ENCODE measurements at regions not wholly inside any gene's neighbourhood (a gene's known extent, or its start where the extent isn't known, plus 50 kb on each side); places are given as distances from the start of the nearest gene placed in this dataset.
"Not testable (repeated sequence)": the region's sequence is repeated elsewhere in the genome, so short reads cannot be mapped to it uniquely, and the experiment has no call there.

- DNase-seq (ENCODE audit: low spot score) = no peak
- in situ Hi-C loops (cut with HindIII; ENCODE audit: low sequenced_read_pairs) = no loop called here
Measured at GRCh38 chr4:53707491-53707890, 116.2 kb upstream of the LNX1 start.

DNA sequence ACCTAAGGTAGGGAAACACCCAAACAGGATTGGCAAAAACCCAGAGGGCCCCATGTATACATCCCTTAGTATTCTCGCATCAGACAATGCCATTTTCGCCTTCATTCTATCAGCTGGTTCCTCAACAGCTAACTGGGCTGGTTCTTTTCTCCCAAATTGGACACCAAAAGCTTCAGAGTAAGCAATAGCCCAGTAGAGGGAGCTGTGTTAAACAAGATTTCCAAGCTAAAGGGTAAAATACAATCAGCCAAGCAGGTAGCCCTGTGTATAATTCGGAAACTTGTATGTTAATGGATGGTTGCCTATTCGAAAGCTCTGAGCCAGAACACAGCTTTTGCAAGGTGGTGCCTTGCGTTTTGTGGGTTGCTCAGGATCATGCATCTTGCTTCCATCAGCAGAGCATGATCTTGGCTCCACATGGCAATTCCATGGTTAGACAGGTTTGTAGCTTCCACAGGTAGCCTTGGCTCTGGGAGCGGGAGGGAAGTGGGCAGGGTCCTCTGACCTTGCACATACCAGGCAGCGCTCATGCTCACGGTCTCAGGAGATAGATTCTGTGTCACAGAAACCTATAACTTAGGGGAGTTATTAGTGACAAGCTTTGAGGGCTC is 115.2 kb upstream of the LNX1 start:
- DNase-seq (ENCODE audit: low spot score) = peak; percentile 19
- in situ Hi-C loops (cut with HindIII; ENCODE audit: low sequenced_read_pairs) = no loop called here

DNA sequence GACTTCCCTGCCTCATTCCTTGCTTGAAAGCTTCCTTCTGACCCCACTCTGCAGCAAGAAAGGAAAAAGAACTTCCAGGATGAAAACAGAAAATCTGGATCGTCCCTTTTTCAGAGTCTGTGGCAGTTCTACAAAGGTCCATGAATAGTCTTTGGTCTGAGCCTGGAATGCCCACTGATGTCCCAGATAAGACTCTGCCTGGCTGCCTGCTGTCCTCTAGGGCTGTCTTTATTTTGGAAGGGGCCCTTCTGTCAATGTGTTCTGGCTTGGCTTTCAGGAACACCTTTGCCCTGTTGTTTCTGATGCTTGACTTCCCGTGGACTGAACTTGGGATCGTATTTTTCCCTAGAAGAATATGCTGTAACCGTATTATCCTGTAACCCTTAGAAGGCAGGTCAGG is 114.7 kb upstream of the LNX1 start:
- in situ Hi-C loops (cut with HindIII; ENCODE audit: low sequenced_read_pairs) = no loop called here
- DNase-seq (ENCODE audit: low spot score) = no peak

- DNase-seq (ENCODE audit: low spot score) = no peak
- in situ Hi-C loops (cut with HindIII; ENCODE audit: low sequenced_read_pairs) = no loop called here
Measured at GRCh38 chr4:53705151-53705764, 114.0 kb upstream of the LNX1 start.

GRCh38 chr4:53704329-53704728 is 113.0 kb upstream of the LNX1 start:
- DNase-seq (ENCODE audit: low spot score) = no peak
- in situ Hi-C loops (cut with HindIII; ENCODE audit: low sequenced_read_pairs) = no loop called here

DNA sequence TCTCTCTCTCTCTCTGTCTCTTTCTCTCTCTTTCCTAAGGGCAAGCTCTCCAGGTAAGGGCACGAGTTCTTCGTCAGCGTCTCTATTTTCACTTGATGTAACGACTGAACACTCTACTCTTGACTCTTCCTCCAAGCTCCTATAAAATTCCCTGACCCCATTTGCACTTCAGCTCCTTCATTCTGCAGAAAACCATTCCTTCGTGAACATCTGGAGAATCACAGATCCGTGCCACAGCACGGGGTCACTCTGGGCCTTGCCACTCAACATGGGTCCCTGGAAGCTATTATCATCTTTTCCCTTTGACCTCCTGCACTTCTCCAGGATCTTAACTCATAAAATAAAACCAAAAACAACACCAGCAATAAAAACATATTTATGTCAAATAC is 112.0 kb upstream of the LNX1 start:
- DNase-seq (ENCODE audit: low spot score) = no peak
- in situ Hi-C loops (cut with HindIII; ENCODE audit: low sequenced_read_pairs) = no loop called here

DNA sequence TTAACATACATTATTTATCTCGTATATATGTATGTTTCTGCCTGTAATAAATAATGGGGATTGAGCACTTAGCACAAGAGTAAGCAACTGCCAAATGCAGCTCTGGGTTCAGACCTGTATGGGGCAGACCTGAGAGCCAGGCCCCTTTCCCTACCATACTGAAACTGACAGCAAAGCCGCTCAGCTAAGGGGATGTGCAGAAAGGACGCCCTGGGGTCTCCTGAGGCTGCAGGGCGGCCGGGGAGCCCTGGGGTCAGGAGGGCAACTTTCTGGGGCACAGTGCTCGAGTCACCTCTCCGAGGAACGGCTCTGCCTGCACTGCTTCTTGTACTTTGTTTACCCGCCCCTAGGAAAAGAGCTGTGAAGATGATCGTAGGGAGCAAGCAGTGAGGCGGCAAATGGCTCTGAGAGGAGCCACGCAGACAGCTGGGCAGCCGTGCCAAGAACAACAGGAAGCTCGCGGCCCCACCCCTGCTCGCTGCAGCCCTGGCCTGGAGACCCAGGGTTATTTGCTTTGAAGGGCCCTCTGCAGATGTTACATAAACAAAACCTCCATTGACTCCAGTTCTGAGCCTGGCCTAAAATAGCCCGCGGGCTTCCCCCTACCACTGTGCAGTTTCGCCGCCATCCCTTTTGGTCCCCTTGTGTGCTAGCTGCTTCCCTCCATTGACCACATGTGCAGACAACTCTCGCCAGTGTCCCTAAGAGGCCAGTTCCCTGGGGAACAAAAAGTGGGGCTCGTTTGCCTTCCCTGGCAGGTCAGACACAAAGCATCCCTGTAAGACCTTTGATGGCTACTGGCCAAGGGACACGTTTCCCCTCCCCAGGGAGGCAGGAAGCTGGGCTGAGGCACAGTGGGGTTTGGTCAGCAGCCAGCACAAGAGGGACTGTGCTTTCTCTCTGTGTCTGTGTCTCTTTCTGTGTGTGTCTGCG is 111.3 kb upstream of the LNX1 start:
- peak; percentile 24 for DNase-seq (ENCODE audit: low spot score)
- in situ Hi-C loops (cut with HindIII; ENCODE audit: low sequenced_read_pairs) = no loop called here

DNA sequence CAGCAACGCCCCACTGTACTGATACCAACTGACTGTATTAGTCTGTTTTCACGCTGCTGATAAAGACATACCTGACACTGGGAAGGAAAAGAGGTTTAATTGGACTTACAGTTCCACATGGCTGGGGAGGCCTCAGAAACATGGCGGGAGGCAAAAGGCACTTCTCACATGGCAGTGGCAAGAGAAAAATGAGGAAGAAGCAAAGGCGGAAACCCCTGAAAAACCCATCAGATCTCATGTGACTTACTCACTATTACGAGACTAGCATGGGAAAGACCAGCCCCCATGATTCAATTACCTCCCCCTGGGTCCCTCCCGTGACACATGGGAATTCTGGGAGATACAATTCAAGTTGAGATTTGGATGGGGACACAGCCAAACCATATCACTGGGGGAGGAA is 110.0 kb upstream of the LNX1 start:
- DNase-seq (ENCODE audit: low spot score); in situ Hi-C loops (cut with HindIII; ENCODE audit: low sequenced_read_pairs): not testable (repeated sequence)

GRCh38 chr4:53699310-53699709 is 108.0 kb upstream of the LNX1 start:
- in situ Hi-C loops (cut with HindIII; ENCODE audit: low sequenced_read_pairs) = not testable (repeated sequence)

DNA sequence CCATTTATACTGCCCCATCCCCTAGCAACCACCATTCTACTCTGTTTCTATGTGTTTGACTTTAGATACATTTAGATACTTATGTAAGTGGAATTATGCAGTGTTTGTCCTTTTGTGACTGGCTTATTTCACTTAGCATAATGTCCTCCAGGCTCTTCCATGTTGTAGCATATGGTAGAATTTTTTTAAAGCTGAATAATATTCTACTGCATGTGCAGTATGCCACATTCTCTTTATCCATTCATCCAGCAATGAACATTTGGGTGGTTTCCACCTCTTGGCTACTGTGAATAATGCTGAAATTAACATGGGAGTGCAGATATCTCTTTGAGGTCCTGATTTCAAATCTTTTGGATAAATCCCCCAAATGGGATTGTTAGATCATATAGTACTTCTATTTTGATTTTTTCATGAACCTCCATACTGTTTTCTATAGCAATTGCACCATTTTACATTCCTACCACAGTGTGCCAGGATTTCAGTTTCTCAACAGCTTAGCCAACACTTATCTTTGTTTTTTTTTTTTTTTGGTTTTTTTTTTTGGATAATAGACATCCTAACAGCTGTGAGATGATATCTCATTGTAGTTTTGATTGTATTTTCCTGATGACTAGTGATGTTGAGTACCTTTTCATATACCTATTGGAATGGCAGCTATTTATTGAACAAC is 105.9 kb upstream of the LNX1 start:
- in situ Hi-C loops (cut with HindIII; ENCODE audit: low sequenced_read_pairs) = no loop called here
- no peak for DNase-seq (ENCODE audit: low spot score)

More at GRCh38 chr4:53699310-53699709, 108.0 kb upstream of the LNX1 start:
- not testable (repeated sequence) for DNase-seq (ENCODE audit: low spot score)

DNA sequence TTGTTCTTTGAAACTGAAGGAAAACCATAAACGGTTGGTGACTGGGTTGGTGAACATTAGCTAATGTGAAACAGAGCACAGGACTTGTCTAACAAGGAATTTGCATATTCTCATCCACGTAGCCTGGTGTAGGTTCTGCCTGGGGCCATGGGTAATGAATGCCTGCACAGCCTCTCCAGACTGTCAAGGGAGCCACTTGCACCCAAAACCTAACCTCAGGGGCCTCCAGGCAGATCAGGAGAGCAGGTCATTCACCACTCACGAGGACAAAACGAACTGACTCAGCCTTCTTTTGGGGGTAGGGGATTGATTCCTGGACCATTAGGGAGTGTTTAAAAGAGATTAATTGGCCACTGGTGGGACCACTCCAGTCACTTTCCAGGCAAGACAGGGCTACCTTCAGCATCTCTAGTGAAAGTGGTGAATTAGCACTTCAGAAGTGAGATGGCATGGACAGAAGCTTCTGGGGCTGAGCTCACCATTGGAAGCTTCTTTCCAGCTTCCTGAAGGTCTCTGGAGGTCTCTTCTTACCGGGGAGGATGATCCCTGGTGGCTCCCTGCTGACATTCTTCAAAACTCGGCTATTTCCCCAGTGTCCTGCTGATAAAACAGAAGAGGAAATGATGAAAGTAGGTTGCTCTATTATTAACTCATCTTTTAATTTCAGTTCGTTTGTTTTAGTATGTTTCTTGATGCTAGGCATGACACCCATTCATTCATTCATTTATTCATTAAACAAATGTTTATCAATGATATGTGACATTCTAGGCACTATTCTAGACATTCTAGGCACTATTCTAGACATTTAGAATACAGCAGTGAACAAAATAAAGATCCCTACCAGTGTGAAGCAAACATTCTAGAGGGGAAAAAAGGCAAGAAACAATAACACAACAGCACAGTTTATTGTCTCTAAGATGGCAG is 104.5 kb upstream of the LNX1 start:
- in situ Hi-C loops (cut with HindIII; ENCODE audit: low sequenced_read_pairs) = no loop called here
- DNase-seq (ENCODE audit: low spot score) = no peak

DNA sequence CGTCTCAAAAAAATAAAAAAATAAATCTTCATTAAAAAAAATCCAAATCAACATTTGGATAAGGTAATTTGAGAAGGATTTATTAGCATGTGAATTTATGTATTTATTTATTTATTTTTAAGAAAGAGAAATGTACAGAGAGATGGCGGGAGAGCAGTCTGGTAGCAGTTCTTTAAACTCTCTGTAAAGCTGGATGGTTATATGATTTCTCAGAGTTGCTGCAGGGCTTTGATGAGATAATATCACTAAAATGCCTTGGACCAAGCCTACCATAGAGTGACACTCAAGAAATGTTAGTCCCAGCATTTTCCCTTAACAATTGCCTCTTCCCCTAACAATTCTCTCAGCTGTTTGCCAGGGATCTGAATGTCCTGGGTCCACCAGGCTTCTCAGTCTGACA is 103.4 kb upstream of the LNX1 start:
- DNase-seq (ENCODE audit: low spot score) = no peak
- in situ Hi-C loops (cut with HindIII; ENCODE audit: low sequenced_read_pairs) = no loop called here

- in situ Hi-C loops (cut with HindIII; ENCODE audit: low sequenced_read_pairs) = no loop called here
- no peak for DNase-seq (ENCODE audit: low spot score)
Measured at GRCh38 chr4:53693909-53694308, 102.6 kb upstream of the LNX1 start.

- no peak for DNase-seq (ENCODE audit: low spot score)
- in situ Hi-C loops (cut with HindIII; ENCODE audit: low sequenced_read_pairs) = no loop called here
Measured at GRCh38 chr4:53693408-53693807, 102.1 kb upstream of the LNX1 start.

GRCh38 chr4:53688186-53688790 is 97.0 kb upstream of the LNX1 start:
- DNase-seq (ENCODE audit: low spot score) = no peak
- in situ Hi-C loops (cut with HindIII; ENCODE audit: low sequenced_read_pairs) = no loop called here

GRCh38 chr4:53686521-53686920 is 95.2 kb upstream of the LNX1 start:
- in situ Hi-C loops (cut with HindIII; ENCODE audit: low sequenced_read_pairs) = no loop called here
- no peak for DNase-seq (ENCODE audit: low spot score)

DNA sequence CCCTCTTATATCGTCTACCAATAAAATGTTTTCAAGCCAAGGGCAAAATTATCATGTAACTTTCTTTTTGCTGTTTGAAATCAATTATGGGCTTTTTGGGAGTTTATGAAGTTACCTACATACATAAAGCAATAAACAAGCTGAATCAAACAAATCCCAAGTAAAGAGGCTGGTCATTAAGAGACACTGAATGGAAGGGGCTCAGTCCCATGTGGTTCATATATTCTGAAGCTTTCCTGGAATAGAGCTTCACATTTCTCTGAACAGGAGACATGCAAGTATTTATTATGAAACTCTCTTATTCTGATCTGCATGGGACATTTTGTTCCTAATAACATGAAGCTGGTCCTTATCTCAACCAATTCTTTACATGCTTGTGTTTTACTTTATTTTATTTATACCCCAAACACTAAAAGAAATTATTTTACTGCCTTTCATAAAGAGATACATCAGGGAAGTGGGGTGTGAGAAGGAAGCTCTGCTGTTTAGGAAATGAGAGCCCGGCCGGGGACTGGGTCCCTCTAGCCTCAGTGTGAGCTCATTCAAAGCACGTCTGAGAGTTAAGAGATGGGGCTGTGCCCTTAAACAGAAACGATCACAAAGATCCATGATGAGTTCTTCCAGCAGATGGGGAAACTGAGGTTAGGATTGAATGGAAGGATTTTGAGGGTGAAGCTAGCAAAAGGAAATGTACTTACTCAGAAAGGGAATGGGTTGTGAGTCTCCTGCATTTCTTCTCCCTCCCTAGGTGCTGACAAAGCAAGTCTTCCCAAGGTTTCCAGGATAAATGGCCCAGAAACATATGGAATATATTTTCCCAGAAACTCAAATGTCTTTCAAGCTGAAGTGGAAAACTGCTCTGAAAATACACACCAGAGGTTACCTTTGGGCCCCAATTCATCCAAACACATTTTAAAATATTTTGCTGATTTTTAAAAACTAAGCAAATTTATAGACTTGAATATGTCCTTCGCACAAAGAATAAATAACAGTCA is 93.1 kb upstream of the LNX1 start:
- DNase-seq (ENCODE audit: low spot score) = no peak
- in situ Hi-C loops (cut with HindIII; ENCODE audit: low sequenced_read_pairs) = no loop called here
